ENCODE measurements at regions not wholly inside any gene's neighbourhood (a gene's known extent, or its start where the extent isn't known, plus 50 kb on each side); places are given as distances from the start of the nearest gene placed in this dataset.

- DNase-seq (ENCODE audit: low read depth): no peak
- H3K4me3 ChIP-seq (ENCODE audit: low read depth, low read length): no peak overlapping the region
Measured at GRCh38 chr10:85532773-85533172, 833.8 kb downstream of the GRID1 start.

GRCh38 chr10:85535926-85536325, 830.7 kb downstream of the GRID1 start:
- no peak for DNase-seq (ENCODE audit: low read depth)
- no peak overlapping the region for H3K4me3 ChIP-seq (ENCODE audit: low read depth, low read length)

GRCh38 chr10:85537561-85537960, 829.0 kb downstream of the GRID1 start:
- no peak overlapping the region for H3K4me3 ChIP-seq (ENCODE audit: low read depth, low read length)
- DNase-seq (ENCODE audit: low read depth): no peak

- no peak for DNase-seq (ENCODE audit: low read depth)
Measured at GRCh38 chr10:85538601-85539000, 828.0 kb downstream of the GRID1 start.

GRCh38 chr10:85542152-85542551, 824.4 kb downstream of the GRID1 start:
- no peak for DNase-seq (ENCODE audit: low read depth)
- H3K4me3 ChIP-seq (ENCODE audit: low read depth, low read length): no peak overlapping the region

More at GRCh38 chr10:85538601-85539000, 828.0 kb downstream of the GRID1 start:
- no peak overlapping the region for H3K4me3 ChIP-seq (ENCODE audit: low read depth, low read length)

- no peak overlapping the region for H3K4me3 ChIP-seq (ENCODE audit: low read depth, low read length)
- DNase-seq (ENCODE audit: low read depth): no peak
Measured at GRCh38 chr10:85542936-85543730, 823.5 kb downstream of the GRID1 start.

GRCh38 chr10:85544956-85545355, 821.6 kb downstream of the GRID1 start:
- DNase-seq (ENCODE audit: low read depth): no peak
- H3K4me3 ChIP-seq (ENCODE audit: low read depth, low read length): no peak overlapping the region

- DNase-seq (ENCODE audit: low read depth): no peak
- no peak overlapping the region for H3K4me3 ChIP-seq (ENCODE audit: low read depth, low read length)
Measured at GRCh38 chr10:85545874-85546273, 820.7 kb downstream of the GRID1 start.

GRCh38 chr10:85547460-85548023, 819.1 kb downstream of the GRID1 start:
- H3K4me3 ChIP-seq (ENCODE audit: low read depth, low read length): no peak overlapping the region
- no peak for DNase-seq (ENCODE audit: low read depth)

- no peak overlapping the region for H3K4me3 ChIP-seq (ENCODE audit: low read depth, low read length)
- DNase-seq (ENCODE audit: low read depth): peak; percentile 31
Measured at GRCh38 chr10:85548034-85548433, 818.6 kb downstream of the GRID1 start.
